GM21737 (cell line): ENCODE measurements at regions not wholly inside any gene's neighbourhood (a gene's known extent, or its start where the extent isn't known, plus 50 kb on each side); places are given as distances from the start of the nearest gene placed in this dataset.
"Not testable (repeated sequence)": the region's sequence is repeated elsewhere in the genome, so short reads cannot be mapped to it uniquely, and the experiment has no call there.

Source experiments
- ATAC-seq: cut with Tn5 transposase; IDR thresholded peaks from one replicate; pipeline ENCODE4 v1.9.1; 2021; ENCODE audit warnings: mild to moderate bottlenecking, moderate library complexity; ENCODE audit not compliant: unreplicated experiment

DNA sequence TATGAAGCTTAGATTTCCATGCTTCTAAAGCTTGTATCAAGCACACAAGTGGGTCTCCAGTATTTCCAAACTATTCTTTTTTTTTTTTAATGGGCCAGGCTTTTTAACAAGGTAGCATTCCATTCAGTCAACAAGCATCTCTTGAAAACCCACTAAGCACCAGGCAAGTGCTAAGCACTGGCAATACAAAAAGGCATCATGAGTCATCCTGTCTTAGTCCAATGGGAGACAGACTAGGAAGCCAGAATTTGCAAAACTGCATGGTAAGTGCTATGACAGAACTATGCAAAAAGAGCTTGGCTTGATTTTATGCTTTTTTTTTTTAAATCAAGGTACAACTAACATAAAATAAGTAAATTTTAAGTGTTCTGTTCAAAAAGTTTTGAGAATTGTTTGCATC lies 109.3 kb upstream of the DST start:
- ATAC-seq: no peak

DNA sequence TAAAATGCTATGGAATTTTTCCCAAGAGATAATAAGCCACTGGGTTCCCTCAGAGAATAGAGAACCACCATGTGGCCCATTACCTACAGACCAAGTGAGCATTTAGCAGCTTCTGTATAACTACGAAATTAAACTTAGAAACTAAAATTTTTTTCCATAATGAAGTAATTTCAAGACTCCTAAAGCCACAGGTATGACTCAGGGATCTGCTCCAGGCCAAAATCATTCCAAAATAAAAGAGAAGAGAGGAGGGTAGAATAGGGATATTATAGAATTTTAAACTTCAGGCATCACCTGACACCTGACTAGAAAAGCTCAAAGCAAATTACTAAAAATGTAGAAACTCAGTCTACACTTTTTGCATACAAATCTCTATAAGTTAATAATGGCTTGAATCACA lies 108.9 kb upstream of the DST start:
- ATAC-seq: no peak

DNA sequence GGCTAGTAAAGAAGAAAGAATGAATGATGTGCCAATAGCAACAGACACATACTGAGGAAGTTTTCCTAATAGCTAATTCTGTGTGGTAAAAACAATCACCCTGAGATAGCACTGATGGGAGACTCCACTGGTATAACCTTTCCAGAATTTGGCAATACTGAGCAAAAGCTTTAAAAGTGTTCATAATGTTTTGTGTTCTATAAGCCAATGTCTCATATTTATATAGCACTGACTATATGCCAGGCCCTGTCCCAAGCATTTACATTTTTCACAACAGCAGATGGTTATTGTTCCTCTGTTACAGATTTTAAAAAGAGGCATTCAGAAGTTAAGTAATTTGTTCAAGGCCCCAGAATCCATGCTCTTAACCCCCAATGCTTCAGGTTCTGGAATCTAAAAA lies 108.0 kb upstream of the DST start:
- no peak for ATAC-seq

DNA sequence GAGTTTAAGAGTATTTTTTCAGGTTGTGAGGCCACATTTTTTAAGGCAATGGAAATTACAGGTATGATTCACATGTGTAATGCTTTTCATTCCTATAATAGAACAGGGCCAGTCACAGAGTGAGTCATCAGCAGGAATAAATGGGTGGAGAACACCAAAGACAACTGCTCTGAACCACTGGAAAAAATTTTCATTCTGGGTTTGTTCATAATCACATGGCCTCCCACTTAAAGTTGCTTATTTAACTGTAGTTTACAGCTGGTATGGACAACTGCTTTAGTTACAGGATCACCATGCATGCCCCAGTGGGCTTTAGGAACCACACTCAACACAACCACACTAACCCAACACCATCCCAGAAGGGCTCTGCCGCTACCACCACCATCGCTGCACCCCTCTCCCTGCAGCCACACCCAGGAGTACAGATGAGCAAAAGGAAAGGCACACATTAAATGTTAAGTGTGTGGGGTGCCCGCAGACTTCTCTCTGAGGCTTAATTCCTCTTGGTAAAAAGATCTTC lies 107.0 kb upstream of the DST start:
- ATAC-seq: no peak

DNA sequence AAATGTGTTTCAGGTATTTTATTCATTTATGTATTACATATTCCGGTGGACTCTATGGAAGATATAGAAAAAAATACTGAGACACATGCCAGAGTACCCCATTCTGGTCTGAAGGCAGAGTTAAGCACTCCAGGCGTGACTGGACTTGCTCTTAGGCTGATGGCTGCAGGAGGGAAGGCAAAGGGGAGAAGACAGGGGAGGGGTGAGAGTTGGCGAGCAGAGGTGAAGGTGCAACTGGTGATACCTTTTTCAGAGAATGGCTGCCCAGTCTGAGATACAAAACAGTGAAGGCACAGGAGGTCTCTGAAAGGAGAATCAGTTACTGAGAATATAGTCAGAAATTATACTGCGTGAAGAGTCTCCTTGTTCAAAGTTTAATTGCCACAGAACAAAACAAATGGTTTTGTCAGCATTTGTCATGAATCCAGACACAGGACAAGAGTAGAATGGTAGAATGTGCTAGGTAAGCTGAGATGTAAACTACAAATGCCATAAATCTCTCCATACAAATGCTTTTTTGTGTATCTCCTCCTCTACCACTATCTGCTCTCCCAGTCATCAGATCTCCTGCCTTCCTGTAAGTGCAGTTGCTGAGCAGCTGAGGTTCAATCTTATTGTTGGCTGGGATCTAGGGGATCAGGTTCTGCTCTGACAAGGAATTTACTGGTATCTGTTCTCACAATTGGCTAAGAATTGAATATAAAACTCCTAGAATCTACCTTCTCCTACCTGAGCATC lies 104.2 kb upstream of the DST start:
- ATAC-seq: no peak

DNA sequence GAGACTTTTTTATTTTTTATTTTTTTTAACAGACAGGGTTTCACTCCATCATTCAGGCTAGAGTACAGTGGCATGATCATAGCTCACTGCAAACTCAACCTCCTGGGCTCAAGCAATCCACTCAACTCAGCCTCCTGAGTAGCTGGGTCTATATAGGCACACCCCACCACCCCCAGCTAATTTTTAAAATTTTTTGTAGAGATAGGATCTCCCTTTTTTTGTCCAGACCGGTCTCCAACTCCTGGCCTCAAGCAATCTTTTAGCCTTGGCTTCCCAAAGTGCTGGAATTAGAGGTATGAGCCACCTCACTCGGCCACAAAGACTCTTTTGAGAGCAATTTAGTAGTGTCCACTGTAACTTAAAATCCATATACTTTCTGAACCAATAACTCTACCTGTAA lies 103.3 kb upstream of the DST start:
- ATAC-seq: no peak

DNA sequence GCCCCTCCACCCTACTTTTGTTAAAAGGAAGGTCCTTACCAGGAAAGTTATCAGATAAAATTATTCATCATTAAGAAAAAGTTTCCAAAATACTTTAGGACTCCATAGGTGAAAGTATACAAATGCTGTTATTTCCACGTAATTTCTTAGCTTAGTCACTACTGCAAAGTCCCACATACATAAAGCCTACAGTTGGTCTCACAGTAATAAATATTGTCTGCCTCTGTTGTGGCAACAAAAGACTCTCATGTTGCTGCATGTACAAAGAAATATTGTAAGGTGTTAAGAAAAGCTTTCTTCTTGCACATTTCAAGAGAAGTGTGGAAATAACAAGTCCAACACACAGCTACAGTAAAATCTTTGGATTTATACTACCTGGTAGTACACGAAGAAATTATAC lies 102.4 kb upstream of the DST start:
- ATAC-seq: no peak

DNA sequence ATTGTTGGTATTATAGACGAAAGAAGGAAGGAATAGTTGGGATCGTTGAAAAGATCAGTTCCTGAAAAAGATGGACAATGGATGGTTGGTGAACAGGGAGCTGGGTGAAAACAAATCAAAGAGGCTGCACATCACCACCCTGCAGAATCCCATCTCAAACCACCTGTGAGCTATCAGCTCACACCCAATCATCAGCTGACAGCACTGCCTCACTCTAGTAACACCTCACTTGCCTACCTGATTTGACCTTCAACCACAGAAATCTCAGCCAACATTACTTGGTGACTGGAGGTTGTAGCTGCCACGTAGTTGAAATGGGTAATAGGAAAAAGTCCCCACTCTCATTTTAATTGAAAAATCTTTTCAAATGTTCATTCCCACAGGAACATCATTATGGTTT lies 101.8 kb upstream of the DST start:
- ATAC-seq: no peak

DNA sequence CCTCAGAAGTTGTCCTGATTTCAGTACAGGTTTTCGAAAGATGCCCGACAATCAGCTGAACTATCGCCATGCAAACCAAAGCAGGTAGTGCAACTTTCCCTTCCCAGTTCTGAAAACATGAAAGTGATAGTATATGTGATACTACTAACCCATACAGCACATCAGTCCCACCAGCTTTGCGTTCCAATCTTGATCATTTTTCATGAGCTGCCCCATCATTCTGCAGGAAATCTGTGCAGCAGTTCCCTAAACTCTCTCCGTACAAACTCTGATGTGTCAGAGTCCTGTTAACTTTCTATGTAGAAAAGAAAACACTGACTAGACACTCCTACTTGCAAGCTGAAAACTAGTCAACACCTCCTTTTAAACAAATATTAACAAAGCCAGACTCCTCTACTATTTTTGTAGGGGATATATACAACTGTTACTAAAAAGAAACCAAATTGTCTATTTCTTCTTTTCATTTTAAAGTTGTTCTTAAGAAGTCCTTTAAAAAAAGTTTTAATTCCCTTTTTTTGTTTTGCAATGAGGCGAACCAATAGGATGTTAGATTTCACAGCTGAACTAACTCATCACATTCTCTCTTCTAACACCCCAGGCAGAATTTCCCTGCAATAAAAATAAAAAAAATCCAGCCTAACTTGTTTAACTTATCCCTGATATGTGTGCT lies 99.6 kb upstream of the DST start:
- ATAC-seq: no peak

DNA sequence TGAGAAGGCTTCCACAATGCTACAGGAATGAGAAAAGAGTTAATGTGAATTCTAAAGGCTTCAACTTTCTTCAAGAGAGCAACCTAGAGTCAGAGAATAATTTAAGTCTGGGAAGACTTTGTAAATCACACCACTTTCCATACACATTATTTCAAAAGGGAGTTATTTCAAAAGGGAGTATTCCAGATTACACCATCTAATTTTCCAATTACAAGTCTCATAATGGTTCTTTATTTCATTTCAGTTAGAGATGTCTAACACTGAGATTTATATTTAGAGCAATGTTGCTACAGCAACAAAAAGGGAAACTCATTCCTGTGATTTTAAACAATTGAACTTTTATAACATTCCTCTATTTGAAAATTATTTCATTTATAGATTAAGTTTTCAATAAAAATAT lies 98.8 kb upstream of the DST start:
- ATAC-seq: no peak

DNA sequence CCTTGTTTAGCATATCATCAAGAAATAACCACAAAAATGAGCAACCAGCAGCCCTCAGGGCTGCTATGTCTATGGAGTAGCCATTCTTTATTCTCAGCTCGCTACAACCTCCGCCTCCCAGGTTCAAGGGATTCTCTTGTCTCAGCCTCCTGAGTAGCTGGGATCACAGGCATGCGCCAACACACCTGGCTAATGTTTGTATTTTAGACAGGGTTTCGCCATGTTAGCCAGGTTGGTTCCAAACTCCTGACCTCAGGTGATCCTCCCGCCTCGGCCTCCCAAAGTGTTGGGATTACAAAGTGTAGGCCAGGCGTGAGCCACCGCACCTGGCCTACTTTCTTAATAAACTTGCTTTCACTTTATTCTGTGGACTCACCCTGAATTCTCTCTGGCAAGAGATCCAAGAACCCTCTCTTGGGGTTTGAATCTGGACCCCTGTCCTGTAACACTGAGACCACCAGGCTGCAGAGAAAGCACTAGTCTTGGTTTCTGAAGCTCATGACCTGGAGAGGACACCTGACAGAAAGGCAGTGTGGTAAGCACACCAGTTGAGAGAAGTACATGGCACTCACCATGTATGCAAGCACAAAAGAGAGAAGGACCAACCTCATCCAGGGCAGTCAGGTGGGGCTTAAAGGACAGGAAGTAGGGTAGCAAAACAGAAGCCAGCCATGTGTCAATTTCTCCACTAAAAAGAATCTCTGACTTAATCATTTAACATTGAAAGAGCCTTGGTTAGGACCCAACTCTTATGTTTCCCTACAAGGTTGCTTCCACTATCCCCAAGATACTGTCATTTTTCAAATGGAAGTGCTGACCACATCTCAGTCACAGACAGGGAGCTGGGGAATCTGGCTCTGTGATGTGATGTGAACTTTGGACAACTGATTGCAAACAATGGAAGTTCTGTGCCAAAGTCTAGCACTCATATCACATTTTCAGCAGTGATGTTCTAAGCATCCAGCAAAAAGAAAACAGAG lies 97.4 kb upstream of the DST start:
- ATAC-seq: no peak

DNA sequence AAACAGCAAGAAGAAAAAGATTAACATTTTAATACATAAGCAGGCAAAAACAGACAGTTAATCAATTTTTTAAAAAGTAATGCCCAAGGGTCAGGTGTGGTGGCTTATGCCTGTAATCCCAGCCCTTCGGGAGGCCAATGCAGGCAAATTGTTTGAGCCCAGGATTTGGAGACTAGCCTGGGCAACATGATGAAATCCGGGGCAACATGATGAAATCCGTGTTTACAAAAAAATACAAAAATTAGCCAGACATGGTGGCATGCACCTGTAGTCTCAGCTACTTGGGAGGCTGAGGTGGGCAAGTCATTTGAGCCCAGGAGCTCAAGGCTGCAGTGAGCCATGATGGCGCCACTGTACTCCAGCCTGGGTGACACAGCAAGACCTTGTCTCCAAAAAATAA lies 94.1 kb upstream of the DST start:
- ATAC-seq: no peak

DNA sequence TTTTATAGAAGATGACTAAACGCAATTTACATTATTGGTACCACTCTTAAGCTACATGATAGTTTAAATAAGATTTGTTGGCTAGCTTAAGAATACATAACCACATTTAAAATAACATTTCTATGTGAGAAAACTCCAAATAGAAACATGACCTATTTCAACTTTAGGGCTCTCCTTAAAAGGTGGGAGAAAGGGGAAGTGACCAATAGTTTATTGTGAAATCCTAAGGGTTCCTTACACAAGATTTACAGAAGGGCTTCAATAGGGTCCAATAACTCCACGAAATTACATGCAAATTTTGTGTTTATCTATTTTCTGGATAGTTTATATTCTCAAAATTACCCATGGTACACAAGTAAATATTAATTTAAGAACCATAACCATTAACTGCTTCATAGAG lies 91.6 kb upstream of the DST start:
- no peak for ATAC-seq

DNA sequence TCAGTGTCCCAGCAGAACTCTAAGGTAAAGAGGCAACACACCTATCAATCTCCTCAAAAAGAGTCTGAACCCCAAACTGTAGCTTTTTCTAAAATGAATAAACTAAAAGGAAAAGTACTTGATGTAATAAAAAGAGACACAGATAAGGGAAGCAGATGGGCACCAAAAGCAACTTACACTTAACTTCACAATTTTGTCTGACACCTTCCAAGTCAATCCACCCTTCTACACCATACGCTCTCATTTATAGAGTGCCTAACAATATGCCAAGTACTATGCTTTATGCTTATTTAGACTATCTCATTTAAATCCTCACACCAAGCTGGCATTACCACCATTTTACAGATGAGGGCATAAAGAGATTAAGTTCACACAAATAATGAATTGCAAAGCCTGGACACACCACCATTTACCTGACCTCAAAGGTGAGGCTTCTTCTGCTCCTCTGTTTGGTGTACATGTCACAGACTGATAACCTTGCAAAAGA lies 90.6 kb upstream of the DST start:
- ATAC-seq: no peak

DNA sequence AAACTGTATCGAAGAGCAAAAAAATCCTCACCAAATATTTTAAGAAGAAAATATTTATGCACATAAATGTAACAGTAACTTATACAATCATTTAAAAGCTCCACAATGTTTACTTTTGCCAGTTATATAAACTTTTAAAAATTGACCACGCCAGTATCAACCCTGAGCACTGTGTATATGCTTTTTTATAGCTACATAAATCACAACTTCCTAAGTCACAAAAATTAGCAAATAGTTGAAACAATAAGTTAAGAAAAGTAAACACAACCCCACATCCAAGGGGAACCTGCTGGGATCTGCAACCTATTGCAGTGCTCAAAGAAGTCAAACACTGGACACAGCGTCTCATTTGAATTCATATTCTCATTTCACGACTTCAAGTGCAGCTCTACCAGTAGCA lies 89.8 kb upstream of the DST start:
- ATAC-seq: no peak

DNA sequence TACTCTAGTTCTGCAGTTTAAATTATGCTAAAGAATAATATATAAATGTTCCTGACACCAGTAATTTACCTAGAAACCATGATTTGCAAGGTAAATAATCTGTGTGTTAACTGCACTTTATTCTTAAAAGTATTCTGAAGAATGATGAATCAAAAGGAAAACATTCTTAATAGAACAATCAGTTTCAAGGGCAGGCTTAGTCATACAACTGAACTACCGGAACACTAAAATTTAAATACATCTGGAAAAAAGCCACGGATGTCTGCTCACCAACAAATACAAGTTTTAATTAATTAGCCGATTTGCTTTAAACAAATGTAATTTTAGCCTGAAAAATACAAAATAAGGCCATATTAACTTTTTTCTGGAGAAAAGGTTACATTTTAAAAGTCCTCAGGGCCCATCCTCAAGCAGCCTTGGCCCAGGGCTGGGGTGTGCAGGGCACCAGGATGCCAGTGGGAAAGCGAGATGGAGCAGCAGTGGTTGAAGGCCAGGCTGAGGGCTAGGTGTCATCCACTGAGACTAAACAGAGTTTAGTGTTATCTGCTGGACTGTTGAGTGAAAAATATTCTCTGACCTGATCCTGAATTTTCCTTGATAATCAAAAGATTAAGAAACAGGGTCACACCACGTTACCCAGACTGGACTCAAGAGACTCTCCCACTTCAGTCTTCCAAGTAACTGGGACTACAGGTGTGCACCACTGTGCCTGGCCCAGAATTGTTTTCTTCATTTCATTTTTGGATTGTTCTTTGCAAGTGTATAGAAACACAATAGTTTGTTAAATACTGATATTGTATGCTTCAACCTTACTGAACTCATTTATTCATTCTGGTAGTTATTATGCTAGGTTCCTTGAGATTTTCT lies 88.2 kb upstream of the DST start:
- ATAC-seq: no peak

DNA sequence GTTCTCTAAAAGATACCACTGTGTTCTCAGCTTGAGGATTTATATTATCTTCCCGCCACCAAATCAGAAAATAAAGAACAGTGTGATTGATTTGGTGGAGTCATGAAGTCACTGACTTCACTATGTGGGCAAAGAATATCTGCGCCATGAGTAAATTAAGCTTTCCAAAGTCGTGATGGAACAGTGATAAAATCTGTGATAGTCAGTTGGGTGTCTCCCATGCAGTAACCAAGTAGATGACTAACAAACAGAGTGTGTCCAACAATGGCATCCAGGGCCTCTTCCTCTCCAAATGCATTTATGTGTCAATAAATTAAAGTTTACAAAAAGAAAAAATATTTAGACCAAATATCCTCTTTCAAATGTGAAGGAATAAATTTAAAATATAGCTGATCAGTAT lies 87.0 kb upstream of the DST start:
- ATAC-seq: no peak

DNA sequence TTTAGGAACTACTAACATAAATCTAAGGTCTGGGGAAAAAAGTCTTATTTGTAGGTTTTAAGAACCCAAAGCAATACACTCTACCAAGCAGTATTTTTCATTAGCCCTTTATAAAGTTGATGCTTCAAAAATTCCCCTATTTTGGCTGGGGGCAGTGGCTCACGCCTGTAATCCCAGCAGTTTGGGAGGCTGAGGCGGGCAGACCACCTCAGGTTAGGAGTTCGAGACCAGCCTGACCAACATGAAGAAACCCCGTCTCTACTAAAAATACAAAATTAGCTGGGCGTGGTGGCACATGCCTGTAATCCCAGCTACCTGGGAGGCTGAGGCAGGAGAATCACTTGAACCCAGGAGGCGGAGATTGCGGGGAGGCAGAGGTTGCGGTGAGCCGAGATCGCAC lies 86.5 kb upstream of the DST start:
- not testable (repeated sequence) for ATAC-seq

DNA sequence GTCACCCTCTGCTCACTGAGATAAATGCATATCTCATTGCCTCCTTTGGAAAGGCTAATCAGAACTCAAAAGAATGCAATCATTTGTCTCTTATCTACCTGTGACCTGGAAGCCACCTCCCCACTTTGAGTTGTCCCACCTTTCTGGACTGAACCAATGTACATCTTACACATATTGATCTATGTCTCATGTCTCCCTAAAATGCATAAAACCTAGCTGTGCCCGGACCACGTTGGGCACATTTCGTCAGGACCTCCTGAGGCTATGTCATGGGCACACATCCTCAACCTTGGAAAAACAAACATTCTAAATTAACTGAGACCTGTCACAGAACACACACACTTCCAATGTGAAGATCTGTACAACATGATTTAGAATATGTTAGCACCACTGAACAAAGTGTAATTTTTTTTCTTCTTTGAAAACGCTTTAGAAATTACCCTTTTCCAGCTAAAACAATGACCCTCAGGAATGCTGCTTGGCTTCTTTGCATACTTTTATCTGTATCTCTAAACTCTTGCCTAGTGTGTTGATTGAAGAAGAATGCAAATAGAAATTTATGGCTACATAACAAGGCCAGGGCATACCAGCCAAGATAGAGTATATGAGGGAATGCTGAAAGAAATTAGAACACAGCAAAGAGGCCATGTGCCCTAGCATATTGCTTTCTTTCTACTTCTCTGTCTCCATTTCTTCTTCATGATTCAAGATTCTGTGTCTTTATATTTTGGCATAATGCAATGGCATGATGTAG lies 84.6 kb upstream of the DST start:
- ATAC-seq: no peak

DNA sequence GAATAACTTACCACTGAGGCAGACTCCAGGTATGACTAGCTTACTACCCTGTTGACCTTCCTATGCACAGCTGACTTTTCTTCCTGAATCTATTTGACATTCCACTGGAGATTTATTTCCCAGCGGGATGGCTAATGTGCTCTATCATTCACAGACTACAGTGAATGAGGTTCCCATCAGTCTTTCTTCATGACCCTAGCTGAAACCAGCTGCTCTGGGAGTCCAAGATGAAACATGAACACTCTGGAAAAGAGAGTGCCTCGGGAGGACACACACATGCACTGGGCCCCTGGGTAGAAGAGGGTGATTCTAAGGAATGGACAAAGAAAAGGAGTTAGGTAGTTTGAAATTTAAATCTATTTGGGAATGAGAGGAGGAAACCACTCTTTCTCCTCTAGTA lies 82.6 kb upstream of the DST start:
- ATAC-seq: no peak
